OCI-LY3 (cell line): ENCODE measurements at regions not wholly inside any gene's neighbourhood (a gene's known extent, or its start where the extent isn't known, plus 50 kb on each side); places are given as distances from the start of the nearest gene placed in this dataset.

Experiments
- H2AFZ ChIP-seq: fragments of 200-600, 300-600 bp; shearing (Covaris generic); 2 replicates; pipeline ENCODE4 v1.6.0; 2014; ENCODE audit warnings: antibody characterized with exemption, low read depth, low read length
- H3K27ac ChIP-seq: fragments of 200-600, 300-600 bp; sonication (generic); 2 replicates; pipeline ENCODE4 v1.5.1; 2014; ENCODE audit warnings: mild to moderate bottlenecking, low read length, moderate library complexity, mixed read lengths
- H3K27me3 ChIP-seq: fragments of 200-600, 300-600 bp; sonication (generic); 2 replicates; pipeline ENCODE4 v1.6.1; 2014; ENCODE audit warnings: low read depth, low read length, mixed read lengths
- H3K36me3 ChIP-seq: fragments of 200-600, 300-600 bp; sonication (generic); replicated peaks from 2 replicates; pipeline ENCODE3; 2014; ENCODE audit warnings: low read depth, low read length, mixed read lengths
- H3K4me1 ChIP-seq: fragments of 300-600, 200-600 bp; sonication (generic); 2 replicates; pipeline ENCODE4 v1.6.1; 2014; ENCODE audit warnings: low read length, mixed read lengths
- H3K4me2 ChIP-seq: fragments of 200-600, 300-600 bp; sonication (generic); 2 replicates; pipeline ENCODE4 v1.6.1; 2014; ENCODE audit warnings: low read length, mixed read lengths
- H3K4me3 ChIP-seq: fragments of 300-600, 200-600 bp; sonication (generic); 2 replicates; pipeline ENCODE4 v1.5.1; 2014; ENCODE audit warnings: antibody characterized with exemption, mild to moderate bottlenecking, low read length, moderate library complexity
- H3K79me2 ChIP-seq: fragments of 300-600, 200-600 bp; shearing (Covaris generic); 2 replicates; pipeline ENCODE4 v1.6.1; 2014; ENCODE audit warnings: mild to moderate bottlenecking, low read length, mixed read lengths
- H3K9ac ChIP-seq: fragments of 300-600, 200-600 bp; shearing (Covaris generic); 2 replicates; pipeline ENCODE4 v1.6.0; 2014; ENCODE audit warnings: mild to moderate bottlenecking, low read length, moderate library complexity
- H3K9me3 ChIP-seq: fragments of 200-600, 300-600 bp; shearing (Covaris generic); 2 replicates; pipeline ENCODE4 v1.6.1; 2014; ENCODE audit warnings: low read length, mixed read lengths; ENCODE audit not compliant: insufficient read depth
- H4K20me1 ChIP-seq: fragments of 200-600, 300-600 bp; sonication (generic); 2 replicates; pipeline ENCODE4 v1.6.1; 2016; ENCODE audit warnings: low read length, mixed read lengths; ENCODE audit not compliant: insufficient read depth
- CTCF ChIP-seq: fragments of 200-600, 300-600 bp; sonication (generic); IDR thresholded peaks from 2 replicates; pipeline ENCODE4 v1.5.1; 2014; ENCODE audit warnings: antibody characterized with exemption, low read length, low read depth
- EZH2phosphoT487 ChIP-seq: fragments of 200-600 bp; shearing (Covaris generic); IDR thresholded peaks from 2 replicates; pipeline ENCODE4 v1.6.1; 2018; ENCODE audit warnings: antibody characterized with exemption, mixed run types, low read depth

DNA sequence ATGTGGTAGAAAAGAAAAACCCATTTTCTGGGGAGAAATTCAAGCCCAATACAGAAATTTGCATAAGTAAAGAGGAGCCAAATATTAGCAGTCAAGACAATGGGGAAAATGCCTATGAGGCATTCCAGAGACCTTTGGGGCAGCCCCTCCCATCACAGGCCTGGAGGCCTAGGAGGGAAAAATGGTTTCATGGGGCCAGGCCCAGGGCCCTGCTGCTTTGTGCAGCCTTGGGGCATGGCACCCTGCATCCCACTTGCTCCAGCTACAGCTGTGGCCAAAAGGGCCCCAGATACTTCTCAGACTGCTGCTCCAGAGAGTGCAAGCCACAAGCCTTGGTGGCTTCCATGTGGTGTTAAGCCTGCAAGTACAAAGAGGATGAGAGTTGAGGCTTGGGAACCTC is 51.3 kb upstream of the CYP1B1 start:
- no peaks in the 10 kb centered on the region for H3K79me2 ChIP-seq
- peaks cover 6% of the 10 kb centered on the region for H3K9me3 ChIP-seq
- TF ChIP-seq CTCF (no peak), EZH2phosphoT487 (no peak)
- H3K4me2 ChIP-seq, result no peak overlapping the region
- no peaks in the 10 kb centered on the region for H3K36me3 ChIP-seq
- no peaks in the 10 kb centered on the region for H4K20me1 ChIP-seq
- no peak overlapping the region for H2AFZ ChIP-seq
- no peak overlapping the region for H3K9ac ChIP-seq
- no peaks in the 10 kb centered on the region for H3K27me3 ChIP-seq
- H3K27ac ChIP-seq, result no peak overlapping the region
- peaks cover 20% of the 10 kb centered on the region for H3K4me1 ChIP-seq
- no peak overlapping the region for H3K4me3 ChIP-seq

- H2AFZ ChIP-seq, result no peak overlapping the region
- H3K27ac ChIP-seq, result no peak overlapping the region
- no peaks in the 10 kb centered on the region for H3K79me2 ChIP-seq
- H4K20me1 ChIP-seq, result no peaks in the 10 kb centered on the region
- TF ChIP-seq CTCF (no peak), EZH2phosphoT487 (no peak)
- H3K36me3 ChIP-seq, result no peaks in the 10 kb centered on the region
- no peaks in the 10 kb centered on the region for H3K27me3 ChIP-seq
- no peak overlapping the region for H3K4me3 ChIP-seq
- no peak overlapping the region for H3K4me2 ChIP-seq
- H3K9me3 ChIP-seq, result peaks cover 6% of the 10 kb centered on the region
- H3K9ac ChIP-seq, result no peak overlapping the region
- peaks cover 20% of the 10 kb centered on the region for H3K4me1 ChIP-seq
These were observed 49.9 kb upstream of the CYP1B1 start for GRCh38 chr2:38125842-38126241.
